A673 (cell line): ENCODE measurements at regions not wholly inside any gene's neighbourhood (a gene's known extent, or its start where the extent isn't known, plus 50 kb on each side); places are given as distances from the start of the nearest gene placed in this dataset.

Source experiments
- EZH2 ChIP-seq: fragments of 200-600 bp; sonication (generic); IDR thresholded peaks from 2 replicates; pipeline ENCODE4 v1.6.1; 2017; ENCODE audit warnings: borderline replicate concordance, low read depth, mild to moderate bottlenecking, mixed read lengths, antibody characterized with exemption, low read length; ENCODE audit not compliant: poor library complexity, severe bottlenecking
- TF ChIP-seq, protein P1 (sequence below): fragments of 300-800, 200-600 bp; sonication (generic); conservative IDR thresholded peaks from 2 replicates; pipeline ENCODE4 v1.5.1; 2017; ENCODE audit warnings: low read depth, mild to moderate bottlenecking, antibody characterized with exemption, low read length, moderate library complexity, mixed read lengths

DNA sequence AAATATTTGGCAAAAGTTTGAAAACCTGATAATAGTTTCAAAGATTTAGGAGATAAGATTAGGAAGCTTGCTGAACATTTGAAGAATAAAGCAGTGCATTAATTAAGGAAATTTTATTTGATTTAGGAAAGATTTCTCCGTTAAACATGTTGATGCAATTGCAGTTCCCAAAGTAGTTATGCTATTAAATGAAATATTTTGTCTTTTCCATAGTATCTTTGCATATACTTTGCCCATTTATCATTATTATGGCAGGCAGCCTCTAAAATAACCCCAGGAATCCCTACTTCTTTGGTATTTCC is 136.5 kb downstream of the MREG start:
- TF ChIP-seq, protein P1, sequence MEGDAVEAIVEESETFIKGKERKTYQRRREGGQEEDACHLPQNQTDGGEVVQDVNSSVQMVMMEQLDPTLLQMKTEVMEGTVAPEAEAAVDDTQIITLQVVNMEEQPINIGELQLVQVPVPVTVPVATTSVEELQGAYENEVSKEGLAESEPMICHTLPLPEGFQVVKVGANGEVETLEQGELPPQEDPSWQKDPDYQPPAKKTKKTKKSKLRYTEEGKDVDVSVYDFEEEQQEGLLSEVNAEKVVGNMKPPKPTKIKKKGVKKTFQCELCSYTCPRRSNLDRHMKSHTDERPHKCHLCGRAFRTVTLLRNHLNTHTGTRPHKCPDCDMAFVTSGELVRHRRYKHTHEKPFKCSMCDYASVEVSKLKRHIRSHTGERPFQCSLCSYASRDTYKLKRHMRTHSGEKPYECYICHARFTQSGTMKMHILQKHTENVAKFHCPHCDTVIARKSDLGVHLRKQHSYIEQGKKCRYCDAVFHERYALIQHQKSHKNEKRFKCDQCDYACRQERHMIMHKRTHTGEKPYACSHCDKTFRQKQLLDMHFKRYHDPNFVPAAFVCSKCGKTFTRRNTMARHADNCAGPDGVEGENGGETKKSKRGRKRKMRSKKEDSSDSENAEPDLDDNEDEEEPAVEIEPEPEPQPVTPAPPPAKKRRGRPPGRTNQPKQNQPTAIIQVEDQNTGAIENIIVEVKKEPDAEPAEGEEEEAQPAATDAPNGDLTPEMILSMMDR: no peak
- TF ChIP-seq EZH2: no peak
